ENCODE measurements at regions not wholly inside any gene's neighbourhood (a gene's known extent, or its start where the extent isn't known, plus 50 kb on each side); places are given as distances from the start of the nearest gene placed in this dataset.

- H3K27me3 ChIP-seq, result no peaks in the 10 kb centered on the region
- H3K9me3 ChIP-seq, result no peaks in the 10 kb centered on the region
- H3K27ac ChIP-seq, result no peak overlapping the region
- WGBS, 5 donors, result 70 to 86% (median 77%) methylated on average over 2 of the region's 2 CpGs
- H3K36me3 ChIP-seq, result no peaks in the 10 kb centered on the region
- no peak overlapping the region for H3K4me3 ChIP-seq
- intact Hi-C loops (cut with DNase I; ENCODE audit: low total_unique reads), result no loop called here
- no peak for TF ChIP-seq EP300 (IDR thresholded peaks at IDR 0.05)
- TF ChIP-seq POLR2AphosphoS5 (IDR thresholded peaks at IDR 0.05), result no peak
- no peak for TF ChIP-seq POLR2A (IDR thresholded peaks at IDR 0.05)
- no peak for TF ChIP-seq CTCF (IDR thresholded peaks at IDR 0.05)
- no peak for DNase-seq
- no peaks in the 10 kb centered on the region for H3K4me1 ChIP-seq
Measured at GRCh38 chr5:68149189-68149588, 66.4 kb upstream of the PIK3R1 start.

GRCh38 chr5:68148096-68148495, 67.5 kb upstream of the PIK3R1 start:
- intact Hi-C loops (cut with DNase I; ENCODE audit: low total_unique reads), result no loop called here
- TF ChIP-seq EP300 (IDR thresholded peaks at IDR 0.05), result no peak
- Histone ChIP-seq H3K4me1 (no peaks in the 10 kb centered on the region), H3K27me3 (no peaks in the 10 kb centered on the region), H3K27ac (no peak overlapping the region), H3K36me3 (no peaks in the 10 kb centered on the region), H3K4me3 (no peak overlapping the region), H3K9me3 (no peaks in the 10 kb centered on the region)
- DNase-seq, result no peak
- WGBS, 5 donors, result 69 to 75% (median 74%) methylated on average over 3 of the region's 3 CpGs

- no peaks in the 10 kb centered on the region for H3K9me3 ChIP-seq
- no peak overlapping the region for H3K4me3 ChIP-seq
- intact Hi-C loops (cut with DNase I; ENCODE audit: low total_unique reads), result no loop called here
- no peaks in the 10 kb centered on the region for H3K27me3 ChIP-seq
- no peaks in the 10 kb centered on the region for H3K36me3 ChIP-seq
- 75 to 91% (median 86%) methylated on average over 3 of the region's 3 CpGs for WGBS, 5 donors
- no peak overlapping the region for H3K27ac ChIP-seq
- no peak for DNase-seq
- TF ChIP-seq POLR2AphosphoS5 (IDR thresholded peaks at IDR 0.05) (no peak), EP300 (IDR thresholded peaks at IDR 0.05) (no peak), CTCF (IDR thresholded peaks at IDR 0.05) (no peak), POLR2A (IDR thresholded peaks at IDR 0.05) (no peak)
- no peaks in the 10 kb centered on the region for H3K4me1 ChIP-seq
Measured at GRCh38 chr5:68147659-68148058, 67.9 kb upstream of the PIK3R1 start.

GRCh38 chr5:68141494-68141893, 74.1 kb upstream of the PIK3R1 start:
- intact Hi-C loops (cut with DNase I; ENCODE audit: low total_unique reads), result no loop called here
- Histone ChIP-seq H3K4me1 (peaks cover 0 to 11% (median 0%) of the 10 kb centered on the region in 4 donors), H3K27me3 (no peaks in the 10 kb centered on the region), H3K27ac (no peak overlapping the region), H3K4me3 (no peak overlapping the region), H3K36me3 (no peaks in the 10 kb centered on the region), H3K9me3 (no peaks in the 10 kb centered on the region)
- no peak for DNase-seq
- TF ChIP-seq EP300 (IDR thresholded peaks at IDR 0.05), result no peak
- TF ChIP-seq CTCF (IDR thresholded peaks at IDR 0.05), result no peak
- no peak for TF ChIP-seq POLR2AphosphoS5 (IDR thresholded peaks at IDR 0.05)
- no peak for TF ChIP-seq POLR2A (IDR thresholded peaks at IDR 0.05)
- 32 to 46% (median 37%) methylated on average over 4 of the region's 4 CpGs for WGBS, 5 donors

GRCh38 chr5:68140763-68141162, 74.8 kb upstream of the PIK3R1 start:
- Histone ChIP-seq H3K27me3 (no peaks in the 10 kb centered on the region), H3K4me1 (peaks cover 0 to 11% (median 0%) of the 10 kb centered on the region in 4 donors), H3K27ac (no peak overlapping the region), H3K4me3 (no peak overlapping the region), H3K9me3 (no peaks in the 10 kb centered on the region), H3K36me3 (no peaks in the 10 kb centered on the region)
- TF ChIP-seq POLR2AphosphoS5 (IDR thresholded peaks at IDR 0.05), result no peak
- no peak for TF ChIP-seq POLR2A (IDR thresholded peaks at IDR 0.05)
- no peak for TF ChIP-seq CTCF (IDR thresholded peaks at IDR 0.05)
- TF ChIP-seq EP300 (IDR thresholded peaks at IDR 0.05), result no peak
- DNase-seq, result no peak
- intact Hi-C loops (cut with DNase I; ENCODE audit: low total_unique reads), result no loop called here
- 91 to 100% (median 95%) methylated on average over 1 of the region's 1 CpG for WGBS, 5 donors

Data from stomach (tissue), 8 donors.